ENCODE measurements at regions not wholly inside any gene's neighbourhood (a gene's known extent, or its start where the extent isn't known, plus 50 kb on each side); places are given as distances from the start of the nearest gene placed in this dataset.
A peak's percentile ranks its signal among the peaks of the same experiment; 100 is the strongest.

- TF ChIP-seq HIC1 (tag by site-specific recombination; IDR thresholded peaks at IDR 0.05) (no peak), ZNF626 (tag by site-specific recombination; IDR thresholded peaks at IDR 0.05) (no peak), BCL11A (tag by site-specific recombination; IDR thresholded peaks at IDR 0.05; ENCODE audit: low read depth) (no peak), SCRT2 (tag by site-specific recombination; IDR thresholded peaks at IDR 0.05) (peak; percentile 98), ELK4 (IDR thresholded peaks at IDR 0.05; ENCODE audit: borderline replicate concordance, low read depth, low read length) (no peak), ZNF23 (tag by site-specific recombination; IDR thresholded peaks at IDR 0.05; ENCODE audit: borderline replicate concordance) (no peak), ZNF510 (tag by site-specific recombination; IDR thresholded peaks at IDR 0.05; ENCODE audit: insufficient replicate concordance) (no peak), ZNF214 (tag by site-specific recombination; IDR thresholded peaks at IDR 0.05; ENCODE audit: borderline replicate concordance) (no peak), ZFHX2 (tag by site-specific recombination; conservative IDR thresholded peaks at IDR 0.05) (no peak), ZNF248 (tag by site-specific recombination; IDR thresholded peaks at IDR 0.05) (no peak), RBAK (tag by site-specific recombination; IDR thresholded peaks at IDR 0.05) (no peak), ZNF670 (tag by site-specific recombination; IDR thresholded peaks at IDR 0.05; ENCODE audit: low read depth) (no peak), ZNF148 (tag by site-specific recombination; IDR thresholded peaks at IDR 0.05; ENCODE audit: borderline replicate concordance) (no peak), ATF2 (tag by site-specific recombination; IDR thresholded peaks at IDR 0.05; ENCODE audit: low read depth) (no peak), ZNF707 (tag by site-specific recombination; IDR thresholded peaks at IDR 0.05) (no peak), ZNF473 (tag by site-specific recombination; IDR thresholded peaks at IDR 0.05) (no peak), OVOL3 (tag by site-specific recombination; IDR thresholded peaks at IDR 0.05) (no peak)
- TF ChIP-seq, protein P1, sequence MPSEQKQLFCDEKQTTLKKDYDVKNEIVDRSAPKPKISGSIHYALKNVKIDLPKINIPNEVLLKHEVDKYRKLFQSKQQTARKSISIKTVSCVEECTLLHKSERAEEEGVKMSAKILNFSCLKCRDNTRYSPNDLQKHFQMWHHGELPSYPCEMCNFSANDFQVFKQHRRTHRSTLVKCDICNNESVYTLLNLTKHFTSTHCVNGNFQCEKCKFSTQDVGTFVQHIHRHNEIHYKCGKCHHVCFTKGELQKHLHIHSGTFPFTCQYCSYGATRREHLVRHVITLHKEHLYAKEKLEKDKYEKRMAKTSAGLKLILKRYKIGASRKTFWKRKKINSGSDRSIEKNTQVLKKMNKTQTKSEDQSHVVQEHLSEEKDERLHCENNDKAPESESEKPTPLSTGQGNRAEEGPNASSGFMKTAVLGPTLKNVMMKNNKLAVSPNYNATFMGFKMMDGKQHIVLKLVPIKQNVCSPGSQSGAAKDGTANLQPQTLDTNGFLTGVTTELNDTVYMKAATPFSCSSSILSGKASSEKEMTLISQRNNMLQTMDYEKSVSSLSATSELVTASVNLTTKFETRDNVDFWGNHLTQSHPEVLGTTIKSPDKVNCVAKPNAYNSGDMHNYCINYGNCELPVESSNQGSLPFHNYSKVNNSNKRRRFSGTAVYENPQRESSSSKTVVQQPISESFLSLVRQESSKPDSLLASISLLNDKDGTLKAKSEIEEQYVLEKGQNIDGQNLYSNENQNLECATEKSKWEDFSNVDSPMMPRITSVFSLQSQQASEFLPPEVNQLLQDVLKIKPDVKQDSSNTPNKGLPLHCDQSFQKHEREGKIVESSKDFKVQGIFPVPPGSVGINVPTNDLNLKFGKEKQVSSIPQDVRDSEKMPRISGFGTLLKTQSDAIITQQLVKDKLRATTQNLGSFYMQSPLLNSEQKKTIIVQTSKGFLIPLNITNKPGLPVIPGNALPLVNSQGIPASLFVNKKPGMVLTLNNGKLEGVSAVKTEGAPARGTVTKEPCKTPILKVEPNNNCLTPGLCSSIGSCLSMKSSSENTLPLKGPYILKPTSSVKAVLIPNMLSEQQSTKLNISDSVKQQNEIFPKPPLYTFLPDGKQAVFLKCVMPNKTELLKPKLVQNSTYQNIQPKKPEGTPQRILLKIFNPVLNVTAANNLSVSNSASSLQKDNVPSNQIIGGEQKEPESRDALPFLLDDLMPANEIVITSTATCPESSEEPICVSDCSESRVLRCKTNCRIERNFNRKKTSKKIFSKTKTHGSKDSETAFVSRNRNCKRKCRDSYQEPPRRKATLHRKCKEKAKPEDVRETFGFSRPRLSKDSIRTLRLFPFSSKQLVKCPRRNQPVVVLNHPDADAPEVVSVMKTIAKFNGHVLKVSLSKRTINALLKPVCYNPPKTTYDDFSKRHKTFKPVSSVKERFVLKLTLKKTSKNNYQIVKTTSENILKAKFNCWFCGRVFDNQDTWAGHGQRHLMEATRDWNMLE (tag by site-specific recombination; conservative IDR thresholded peaks at IDR 0.05; ENCODE audit: low read depth) = no peak
- TF ChIP-seq, protein P2, sequence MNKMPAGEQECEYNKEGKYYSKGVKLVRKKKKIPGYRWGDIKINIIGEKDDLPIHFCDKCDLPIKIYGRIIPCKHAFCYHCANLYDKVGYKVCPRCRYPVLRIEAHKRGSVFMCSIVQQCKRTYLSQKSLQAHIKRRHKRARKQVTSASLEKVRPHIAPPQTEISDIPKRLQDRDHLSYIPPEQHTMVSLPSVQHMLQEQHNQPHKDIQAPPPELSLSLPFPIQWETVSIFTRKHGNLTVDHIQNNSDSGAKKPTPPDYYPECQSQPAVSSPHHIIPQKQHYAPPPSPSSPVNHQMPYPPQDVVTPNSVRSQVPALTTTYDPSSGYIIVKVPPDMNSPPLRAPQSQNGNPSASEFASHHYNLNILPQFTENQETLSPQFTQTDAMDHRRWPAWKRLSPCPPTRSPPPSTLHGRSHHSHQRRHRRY (tag by site-specific recombination; IDR thresholded peaks at IDR 0.05) = no peak
- TF ChIP-seq, protein P3, sequence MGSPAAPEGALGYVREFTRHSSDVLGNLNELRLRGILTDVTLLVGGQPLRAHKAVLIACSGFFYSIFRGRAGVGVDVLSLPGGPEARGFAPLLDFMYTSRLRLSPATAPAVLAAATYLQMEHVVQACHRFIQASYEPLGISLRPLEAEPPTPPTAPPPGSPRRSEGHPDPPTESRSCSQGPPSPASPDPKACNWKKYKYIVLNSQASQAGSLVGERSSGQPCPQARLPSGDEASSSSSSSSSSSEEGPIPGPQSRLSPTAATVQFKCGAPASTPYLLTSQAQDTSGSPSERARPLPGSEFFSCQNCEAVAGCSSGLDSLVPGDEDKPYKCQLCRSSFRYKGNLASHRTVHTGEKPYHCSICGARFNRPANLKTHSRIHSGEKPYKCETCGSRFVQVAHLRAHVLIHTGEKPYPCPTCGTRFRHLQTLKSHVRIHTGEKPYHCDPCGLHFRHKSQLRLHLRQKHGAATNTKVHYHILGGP (tag by site-specific recombination; IDR thresholded peaks at IDR 0.05) = no peak
- TF ChIP-seq, protein P4, sequence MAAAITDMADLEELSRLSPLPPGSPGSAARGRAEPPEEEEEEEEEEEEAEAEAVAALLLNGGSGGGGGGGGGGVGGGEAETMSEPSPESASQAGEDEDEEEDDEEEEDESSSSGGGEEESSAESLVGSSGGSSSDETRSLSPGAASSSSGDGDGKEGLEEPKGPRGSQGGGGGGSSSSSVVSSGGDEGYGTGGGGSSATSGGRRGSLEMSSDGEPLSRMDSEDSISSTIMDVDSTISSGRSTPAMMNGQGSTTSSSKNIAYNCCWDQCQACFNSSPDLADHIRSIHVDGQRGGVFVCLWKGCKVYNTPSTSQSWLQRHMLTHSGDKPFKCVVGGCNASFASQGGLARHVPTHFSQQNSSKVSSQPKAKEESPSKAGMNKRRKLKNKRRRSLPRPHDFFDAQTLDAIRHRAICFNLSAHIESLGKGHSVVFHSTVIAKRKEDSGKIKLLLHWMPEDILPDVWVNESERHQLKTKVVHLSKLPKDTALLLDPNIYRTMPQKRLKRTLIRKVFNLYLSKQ (tag by site-specific recombination; IDR thresholded peaks at IDR 0.05; ENCODE audit: borderline replicate concordance) = no peak
Measured at GRCh38 chr13:50082426-50083281, 67.4 kb downstream of the KCNRG start (continued).

All from HEK293 (cell line).